ENCODE measurements at regions not wholly inside any gene's neighbourhood (a gene's known extent, or its start where the extent isn't known, plus 50 kb on each side); places are given as distances from the start of the nearest gene placed in this dataset.

GRCh38 chr2:120926463-120927264 is 191.0 kb downstream of the GLI2 start:
- TF ChIP-seq GATA3 (IDR thresholded peaks at IDR 0.05; ENCODE audit: low read depth, low read length), result no peak
- no peak for TF ChIP-seq GATA2 (IDR thresholded peaks at IDR 0.05; ENCODE audit: low read depth, low read length)

GRCh38 chr2:120927265-120927628 is 191.6 kb downstream of the GLI2 start:
- no peak for TF ChIP-seq GATA3 (IDR thresholded peaks at IDR 0.05; ENCODE audit: low read depth, low read length)
- no peak for TF ChIP-seq GATA2 (IDR thresholded peaks at IDR 0.05; ENCODE audit: low read depth, low read length)

- TF ChIP-seq GATA3 (IDR thresholded peaks at IDR 0.05; ENCODE audit: low read depth, low read length) (no peak), GATA2 (IDR thresholded peaks at IDR 0.05; ENCODE audit: low read depth, low read length) (no peak)
Measured at GRCh38 chr2:120929829-120930228, 194.2 kb downstream of the GLI2 start.

DNA sequence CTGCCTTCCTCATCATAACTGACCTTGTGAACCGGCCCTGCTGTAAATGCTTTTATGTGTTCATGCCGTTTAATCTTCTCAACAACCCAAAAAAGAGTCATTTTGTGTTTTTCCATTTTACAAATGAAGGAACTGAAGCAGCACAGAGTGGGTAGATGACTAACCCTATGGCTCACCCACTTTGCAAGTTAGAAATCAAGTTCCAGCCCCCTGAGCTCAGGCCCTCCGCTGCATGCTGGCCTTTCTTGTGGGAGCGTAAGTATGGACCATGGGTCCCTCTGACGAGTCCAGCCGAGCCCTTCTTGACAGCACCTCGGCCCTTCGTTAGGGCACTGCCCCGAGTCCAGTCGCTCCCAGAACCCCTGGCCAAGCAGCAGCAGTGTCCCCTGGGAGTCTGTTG is 194.6 kb downstream of the GLI2 start:
- TF ChIP-seq GATA3 (IDR thresholded peaks at IDR 0.05; ENCODE audit: low read depth, low read length) (no peak), GATA2 (IDR thresholded peaks at IDR 0.05; ENCODE audit: low read depth, low read length) (no peak)

GRCh38 chr2:120930864-120931263 is 195.2 kb downstream of the GLI2 start:
- TF ChIP-seq GATA2 (IDR thresholded peaks at IDR 0.05; ENCODE audit: low read depth, low read length) (no peak), GATA3 (IDR thresholded peaks at IDR 0.05; ENCODE audit: low read depth, low read length) (no peak)

- no peak for TF ChIP-seq GATA3 (IDR thresholded peaks at IDR 0.05; ENCODE audit: low read depth, low read length)
- TF ChIP-seq GATA2 (IDR thresholded peaks at IDR 0.05; ENCODE audit: low read depth, low read length), result no peak
Measured at GRCh38 chr2:120932472-120932871, 196.8 kb downstream of the GLI2 start.

DNA sequence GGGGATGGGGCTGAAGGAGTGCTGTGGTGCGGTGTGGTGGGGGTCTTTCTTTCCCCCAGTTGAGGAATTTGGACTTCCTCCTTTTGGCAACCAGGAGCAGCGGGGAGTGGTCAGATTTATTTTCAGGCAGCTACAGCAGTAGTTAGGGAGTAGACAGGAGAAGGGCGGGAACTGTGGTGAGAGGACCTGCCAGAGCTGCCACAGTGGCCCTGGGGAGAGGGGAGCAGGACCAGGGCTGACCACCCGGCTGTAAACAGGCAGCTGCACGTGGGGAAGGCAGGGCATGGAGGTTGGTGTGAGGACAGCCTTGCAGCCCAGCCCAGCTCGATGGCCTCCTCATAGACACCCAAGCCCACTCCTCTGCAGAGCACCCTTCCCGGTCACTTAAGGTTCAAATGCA is 197.2 kb downstream of the GLI2 start:
- no peak for TF ChIP-seq GATA3 (IDR thresholded peaks at IDR 0.05; ENCODE audit: low read depth, low read length)
- TF ChIP-seq GATA2 (IDR thresholded peaks at IDR 0.05; ENCODE audit: low read depth, low read length), result no peak

DNA sequence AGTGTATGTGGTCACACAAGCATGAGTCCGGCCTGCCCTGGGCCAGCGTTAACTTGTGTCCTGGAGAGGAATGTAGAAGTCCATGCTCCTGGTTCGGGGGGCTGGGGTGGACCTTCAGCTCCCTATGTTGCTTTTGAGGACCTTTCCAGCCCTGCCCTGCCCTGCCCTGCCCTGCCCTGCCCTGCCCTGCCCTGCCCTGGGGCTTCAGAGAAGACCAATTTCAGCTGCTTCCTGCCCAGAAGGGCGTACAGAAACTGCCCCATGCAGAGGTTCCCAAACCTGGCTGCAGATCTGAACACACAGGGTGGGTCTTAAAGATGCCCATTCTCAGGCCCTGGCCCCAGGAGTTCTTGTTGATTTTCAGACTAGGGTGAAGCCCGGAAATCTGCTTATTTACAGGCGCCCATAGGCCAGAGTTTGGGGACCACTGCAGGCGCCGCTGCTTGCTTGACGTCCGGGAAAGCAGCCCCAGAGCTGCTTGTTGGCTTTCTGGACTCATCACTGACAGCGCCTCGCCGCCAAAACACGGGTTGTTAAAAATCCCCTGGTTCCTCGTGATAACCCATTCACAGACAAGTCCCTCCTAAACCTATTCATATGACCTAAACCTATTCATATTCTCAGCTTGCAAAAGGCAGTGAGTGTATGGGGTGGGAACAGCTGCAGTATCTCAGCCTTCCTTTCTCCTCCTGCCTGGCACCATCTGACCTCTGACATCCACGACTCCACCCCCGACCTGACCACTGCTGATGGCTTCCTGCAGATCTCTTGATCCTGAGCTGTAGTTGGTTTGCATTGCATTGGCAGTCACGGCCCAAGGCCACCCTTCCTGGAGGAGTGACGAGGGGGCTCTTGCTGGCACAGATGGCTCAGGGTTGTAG is 198.3 kb downstream of the GLI2 start:
- TF ChIP-seq GATA2 (IDR thresholded peaks at IDR 0.05; ENCODE audit: low read depth, low read length) (no peak), GATA3 (IDR thresholded peaks at IDR 0.05; ENCODE audit: low read depth, low read length) (no peak)

DNA sequence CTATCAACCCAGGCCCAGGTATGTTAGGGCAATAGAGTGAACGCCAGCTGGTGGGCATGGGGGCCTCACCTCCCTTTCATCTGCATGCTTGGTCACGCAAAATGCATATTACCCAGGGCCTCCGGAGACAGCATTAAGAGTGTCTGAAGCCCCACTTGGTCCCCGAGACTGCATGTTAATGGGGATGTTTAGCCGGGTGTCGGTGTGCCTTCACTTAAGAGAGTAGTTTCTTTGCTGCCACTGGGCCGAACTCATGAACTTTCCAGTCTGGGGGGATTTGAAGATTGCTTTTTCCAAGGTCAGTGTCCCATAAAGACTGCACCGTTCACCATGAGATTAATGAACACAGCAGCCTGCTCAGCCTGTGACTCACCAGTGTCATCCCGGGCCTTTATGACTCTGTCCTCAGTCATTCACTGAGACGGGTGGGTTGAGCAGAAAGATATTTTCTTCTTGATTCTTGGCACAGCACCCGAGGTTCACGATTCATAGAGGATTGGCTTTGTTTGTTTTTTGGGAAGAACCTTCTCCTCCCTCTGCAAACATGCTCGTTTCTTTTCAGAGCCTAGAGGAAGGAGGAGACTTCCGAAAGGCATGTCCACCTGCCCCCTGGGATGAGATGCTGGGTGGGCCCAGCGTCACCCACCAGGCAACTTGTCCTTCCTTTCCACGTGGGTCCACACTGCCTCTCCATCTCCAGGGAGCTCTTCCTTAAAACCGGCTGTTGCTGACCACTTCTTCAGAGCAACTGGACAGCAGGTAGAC is 199.1 kb downstream of the GLI2 start:
- TF ChIP-seq GATA2 (IDR thresholded peaks at IDR 0.05; ENCODE audit: low read depth, low read length) (no peak), GATA3 (IDR thresholded peaks at IDR 0.05; ENCODE audit: low read depth, low read length) (no peak)

DNA sequence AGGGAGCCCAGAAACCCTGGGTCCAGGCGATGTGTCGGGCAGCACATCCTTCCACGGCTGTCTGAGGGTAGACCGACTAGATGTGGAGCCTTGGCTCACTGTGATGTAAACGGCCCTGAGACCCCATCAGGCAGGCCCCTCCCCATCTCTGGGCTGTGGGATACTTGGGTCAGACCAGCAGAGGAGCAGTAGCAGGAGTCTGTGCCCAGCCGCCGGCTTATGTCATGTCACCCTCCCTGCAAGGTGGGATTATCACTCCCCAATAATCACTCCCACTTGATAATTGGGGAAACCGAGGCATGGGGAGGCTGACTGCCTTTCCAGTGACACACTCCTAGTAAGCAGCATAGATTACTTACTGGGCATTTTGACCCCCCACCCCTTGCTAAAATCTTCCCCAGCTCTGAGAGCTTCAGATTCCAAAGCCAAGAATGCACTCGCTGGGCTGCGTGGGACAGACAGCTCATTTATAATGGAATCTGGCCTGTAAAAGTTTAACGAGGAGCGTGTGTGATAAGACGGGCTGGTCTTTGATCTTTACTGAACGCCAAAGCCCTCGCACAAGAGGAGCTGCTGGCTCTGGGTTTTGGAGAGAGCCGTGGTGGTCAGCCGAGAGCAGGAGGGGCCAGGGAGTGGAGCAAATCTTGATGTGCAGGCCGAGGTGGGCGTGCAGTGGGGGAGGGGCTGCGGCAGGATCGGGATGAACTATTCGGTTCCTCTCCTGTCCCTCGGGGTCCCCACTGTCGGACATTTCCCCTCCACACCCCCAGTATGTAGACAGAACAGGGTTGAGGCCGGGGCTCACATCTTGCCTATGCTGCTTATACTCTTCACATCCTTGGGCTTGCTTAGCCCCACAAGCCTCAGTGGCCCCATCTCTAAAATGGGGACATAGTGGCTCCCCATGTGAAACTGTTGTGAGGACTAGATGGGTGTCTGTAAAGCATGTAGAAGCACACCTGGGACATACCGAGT is 200.0 kb downstream of the GLI2 start:
- TF ChIP-seq GATA3 (IDR thresholded peaks at IDR 0.05; ENCODE audit: low read depth, low read length), result no peak

DNA sequence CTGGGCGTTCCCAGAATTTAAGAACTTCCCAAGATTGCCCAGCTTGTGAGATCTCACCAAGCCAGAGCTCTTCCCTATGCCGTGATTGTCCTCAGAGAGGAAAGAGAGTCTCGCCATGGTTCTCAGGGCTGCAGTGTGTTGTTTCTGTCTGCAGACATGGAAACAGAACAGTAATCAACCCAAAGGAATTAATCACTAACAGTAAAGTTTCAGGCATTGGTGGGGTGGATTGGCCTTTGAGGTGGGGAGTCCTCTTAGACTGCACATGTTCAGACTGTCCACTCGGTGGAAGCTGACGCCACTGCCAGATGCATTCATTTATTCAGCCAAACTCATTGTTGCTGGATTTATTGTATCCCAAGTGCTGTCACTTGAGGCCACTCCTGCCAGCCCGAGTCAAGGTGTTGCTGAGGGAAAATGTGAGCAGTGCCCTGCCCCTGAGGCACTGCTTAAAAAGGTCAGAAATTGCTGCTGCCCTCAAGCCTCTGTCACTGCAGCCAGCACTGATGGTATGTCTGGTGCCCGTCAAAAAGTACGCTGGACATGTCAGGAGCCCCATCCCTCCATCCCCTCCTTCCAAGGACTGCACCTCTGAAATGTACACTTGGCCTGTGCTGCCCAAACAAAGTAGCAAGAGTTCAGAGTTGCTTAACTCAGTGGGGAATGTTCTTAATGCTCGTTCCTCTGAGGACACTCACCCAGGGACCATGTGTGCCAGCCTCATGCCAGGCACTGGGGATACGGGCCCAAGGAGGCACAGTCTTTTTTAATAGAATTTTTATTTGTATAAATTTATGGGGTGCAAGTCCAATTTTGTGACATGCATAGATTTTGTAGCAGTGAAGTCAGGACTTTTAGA is 201.0 kb downstream of the GLI2 start:
- TF ChIP-seq GATA2 (IDR thresholded peaks at IDR 0.05; ENCODE audit: low read depth, low read length) (no peak), GATA3 (IDR thresholded peaks at IDR 0.05; ENCODE audit: low read depth, low read length) (no peak)

DNA sequence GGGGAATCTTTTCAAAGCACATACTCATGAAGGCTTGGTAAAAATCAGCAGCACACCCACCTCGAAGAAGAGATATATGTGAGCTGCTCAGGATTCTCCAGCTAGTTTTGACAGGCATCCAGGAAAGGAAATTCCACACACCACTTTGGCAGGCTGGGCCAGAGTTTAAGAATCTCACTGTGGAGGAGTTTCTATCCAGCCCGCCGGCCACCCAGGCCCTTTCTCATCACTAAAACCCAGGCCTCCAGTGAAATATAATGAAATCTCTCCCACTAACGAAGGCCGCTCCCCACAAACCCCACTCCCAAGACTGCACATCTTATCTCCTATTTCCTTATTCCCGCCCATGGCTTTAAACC is 202.0 kb downstream of the GLI2 start:
- TF ChIP-seq GATA2 (IDR thresholded peaks at IDR 0.05; ENCODE audit: low read depth, low read length), result no peak

Measured in SH-SY5Y (cell line).